Gastrocnemius medialis (tissue), 4 donors: ENCODE measurements at regions not wholly inside any gene's neighbourhood (a gene's known extent, or its start where the extent isn't known, plus 50 kb on each side); places are given as distances from the start of the nearest gene placed in this dataset.

Experiments
- ATAC-seq, 2 donors: fragments of 150-250 bp; one replicate each; pipeline ENCODE4 v1.9.1; 2016
- DNase-seq, 2 donors: peaks; one replicate each; pipeline ENCODE4 v3.0.0-alpha.2; 2019
- H3K27ac ChIP-seq, 4 donors: fragments of 200-600 bp; sonication (generic); 1 replicate in 1 of 4; 2 replicates in 3 of 4; pipeline ENCODE4 v1.5.1; 2016 to 2018; ENCODE audit warnings: mild to moderate bottlenecking in 2 of 4, moderate library complexity in 1 of 4
- H3K27me3 ChIP-seq, 3 donors: fragments of 200-600 bp; sonication (generic) in 2 of 3; 1 replicate in 1 of 3; 2 replicates in 2 of 3; pipeline versions ENCODE4 v1.5.1 to v1.6.0; 2016 to 2019; ENCODE audit warnings: mild to moderate bottlenecking in 1 of 3, moderate library complexity in 1 of 3
- H3K36me3 ChIP-seq, 2 donors: fragments of 200-600 bp; sonication (generic) in 1 of 2; one replicate each; pipeline ENCODE4 v1.5.1; 2017 to 2018
- H3K4me1 ChIP-seq, 2 donors: fragments of 200-600 bp; sonication (generic) in 1 of 2; one replicate each; pipeline ENCODE4 v1.5.1; 2016 to 2017; ENCODE audit warnings: mild to moderate bottlenecking in 2 of 2
- H3K4me3 ChIP-seq, 4 donors: fragments of 200-600 bp; sonication (generic) in 3 of 4; 1 replicate in 1 of 4; 2 replicates in 3 of 4; pipeline ENCODE4 v1.5.1; 2016 to 2019; ENCODE audit warnings: mild to moderate bottlenecking in 2 of 4
- H3K9me3 ChIP-seq, 3 donors: fragments of 200-600 bp; sonication (generic) in 2 of 3; 1 replicate in 1 of 3; 2 replicates in 2 of 3; pipeline ENCODE4 v1.5.1; 2016 to 2019
- CTCF ChIP-seq, 5 experiments: fragments of 450-650 bp in 3 of 5; fragments of 200-600 bp in 2 of 5; sonication (generic) in 2 of 5; IDR thresholded peaks in 4 of 5; conservative IDR thresholded peaks in 1 of 5; 1 replicate in 4 of 5; 2 replicates in 1 of 5; pipeline ENCODE4 v1.5.1; 2016 to 2019; ENCODE audit warnings: antibody characterized with exemption in 5 of 5, mild to moderate bottlenecking in 3 of 5, moderate library complexity in 3 of 5
- POLR2A ChIP-seq, 2 donors: fragments of 450-650 bp; IDR thresholded peaks; one replicate each; pipeline ENCODE4 v1.6.1; 2017; ENCODE audit warnings: antibody characterized with exemption in 2 of 2, mild to moderate bottlenecking in 2 of 2, moderate library complexity in 2 of 2
- in situ Hi-C, 4 donors: fragments of 200-750 bp; cut with MboI; loops; one replicate each; pipeline versions ENCODE4 v1.15.0 to v1.8.0; 2017; ENCODE audit warnings: low sequenced_read_pairs in 4 of 4
- intact Hi-C: fragments of 100-400 bp; cut with DNase I; formaldehyde crosslinking; loops from one replicate; pipeline ENCODE4 v1.15.1; 2023; ENCODE audit warnings: low total_unique reads

GRCh38 chr3:30307372-30307950 lies 298.9 kb upstream of the TGFBR2 start:
- intact Hi-C loops (loop anchor here (10.0 kb wide), 1 partner anchor 167 kb away; no protein-coding TSS in a partner anchor), in situ Hi-C loops (no loop called here)
- Histone ChIP-seq H3K27me3 (no peaks in the 10 kb centered on the region), H3K4me1 (peaks cover 8 to 9% of the 10 kb centered on the region in 2 donors), H3K4me3 (no peak overlapping the region), H3K36me3 (no peaks in the 10 kb centered on the region), H3K9me3 (no peaks in the 10 kb centered on the region), H3K27ac (peak overlapping the region in 3 of 4 donors; percentile 10 to 45 (median 21))
- no peak for DNase-seq
- ATAC-seq, result no peak
- TF ChIP-seq POLR2A (IDR thresholded peaks at IDR 0.05) (no peak), CTCF (IDR thresholded peaks at IDR 0.05 in 4 of 5, conservative IDR thresholded peaks at IDR 0.05 in 1 of 5) (no peak)

GRCh38 chr3:30308131-30308530 lies 298.3 kb upstream of the TGFBR2 start:
- no peaks in the 10 kb centered on the region for H3K36me3 ChIP-seq
- H3K27me3 ChIP-seq, result no peaks in the 10 kb centered on the region
- H3K4me3 ChIP-seq, result no peak overlapping the region
- no peaks in the 10 kb centered on the region for H3K9me3 ChIP-seq
- intact Hi-C loops, result loop anchor here (10.0 kb wide), 1 partner anchor 167 kb away; no protein-coding TSS in a partner anchor
- peaks cover 8 to 9% of the 10 kb centered on the region in 2 donors for H3K4me1 ChIP-seq
- H3K27ac ChIP-seq, result peak overlapping the region; percentile 27 to 46 (median 44)
- peak; percentile 33 to 56 for ATAC-seq
- no peak for DNase-seq
- TF ChIP-seq CTCF (IDR thresholded peaks at IDR 0.05 in 4 of 5, conservative IDR thresholded peaks at IDR 0.05 in 1 of 5), result no peak
- no peak for TF ChIP-seq POLR2A (IDR thresholded peaks at IDR 0.05)
- in situ Hi-C loops, result no loop called here

GRCh38 chr3:30309961-30310954 lies 296.1 kb upstream of the TGFBR2 start:
- no peaks in the 10 kb centered on the region for H3K9me3 ChIP-seq
- ATAC-seq, result no peak
- H3K4me3 ChIP-seq, result no peak overlapping the region
- intact Hi-C loops, result loop anchor here (10.0 kb wide), 1 partner anchor 165 kb away; no protein-coding TSS in a partner anchor
- no peak for TF ChIP-seq POLR2A (IDR thresholded peaks at IDR 0.05)
- no peak overlapping the region for H3K27ac ChIP-seq
- H3K36me3 ChIP-seq, result no peaks in the 10 kb centered on the region
- DNase-seq, result no peak
- no peaks in the 10 kb centered on the region for H3K27me3 ChIP-seq
- H3K4me1 ChIP-seq, result peaks cover 8 to 9% of the 10 kb centered on the region in 2 donors
- in situ Hi-C loops, result no loop called here

GRCh38 chr3:30311781-30312180 lies 294.6 kb upstream of the TGFBR2 start:
- no peaks in the 10 kb centered on the region for H3K36me3 ChIP-seq
- ATAC-seq (no peak), DNase-seq (no peak)
- intact Hi-C loops (no loop called here), in situ Hi-C loops (no loop called here)
- no peaks in the 10 kb centered on the region for H3K27me3 ChIP-seq
- no peaks in the 10 kb centered on the region for H3K9me3 ChIP-seq
- no peak overlapping the region for H3K4me3 ChIP-seq
- peaks cover 8 to 9% of the 10 kb centered on the region in 2 donors for H3K4me1 ChIP-seq
- TF ChIP-seq CTCF (IDR thresholded peaks at IDR 0.05 in 4 of 5, conservative IDR thresholded peaks at IDR 0.05 in 1 of 5), result no peak
- TF ChIP-seq POLR2A (IDR thresholded peaks at IDR 0.05), result no peak
- no peak overlapping the region for H3K27ac ChIP-seq

DNA sequence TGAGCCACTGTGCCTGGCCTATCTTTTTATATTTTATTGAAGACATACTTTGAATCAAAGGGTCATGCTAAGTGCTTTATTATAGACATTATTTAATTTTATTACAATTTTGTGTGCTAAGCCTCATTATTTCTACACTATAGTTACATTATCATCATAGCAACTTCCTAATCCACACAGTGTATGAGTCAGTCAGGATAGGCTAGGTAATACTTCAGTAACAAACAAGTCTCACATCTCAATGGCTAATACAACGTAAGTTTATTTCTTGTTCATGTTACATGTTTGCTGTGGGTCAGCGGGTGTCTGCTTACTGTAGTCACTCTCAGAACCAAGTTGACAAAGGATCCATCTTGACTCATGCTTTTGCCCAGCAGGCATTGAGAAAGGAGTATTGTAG lies 292.6 kb upstream of the TGFBR2 start:
- H3K27me3 ChIP-seq, result no peaks in the 10 kb centered on the region
- TF ChIP-seq CTCF (IDR thresholded peaks at IDR 0.05 in 4 of 5, conservative IDR thresholded peaks at IDR 0.05 in 1 of 5) (no peak), POLR2A (IDR thresholded peaks at IDR 0.05) (no peak)
- DNase-seq (no peak), ATAC-seq (no peak)
- no peaks in the 10 kb centered on the region for H3K4me1 ChIP-seq
- H3K27ac ChIP-seq, result no peak overlapping the region
- in situ Hi-C loops, result no loop called here
- H3K9me3 ChIP-seq, result no peaks in the 10 kb centered on the region
- intact Hi-C loops, result no loop called here
- H3K4me3 ChIP-seq, result no peak overlapping the region
- H3K36me3 ChIP-seq, result no peaks in the 10 kb centered on the region
